GM12878 (cell line): ENCODE measurements at regions not wholly inside any gene's neighbourhood (a gene's known extent, or its start where the extent isn't known, plus 50 kb on each side); places are given as distances from the start of the nearest gene placed in this dataset.

Experiments
- ATAC-seq: fragments of 200-7000 bp; cut with Tn5 transposase; 3 replicates; pipeline ENCODE4 v1.9.1; 2020; ENCODE audit warnings: mild to moderate bottlenecking, moderate library complexity
- BruUV-seq: library from RNA; stranded (reverse); fragments of 400-500 nt; replicated peaks from 2 replicates; lab custom pipeline; 2021; lab: Mats Ljungman, UMichigan
- CTCF ChIA-PET: fragments of 300-600 bp; sonication (Branson Sonifier 250); formaldehyde crosslinking; extraction: SDS; loops from one replicate; lab custom pipeline; 2021; ENCODE audit warnings: inconsistent platforms; lab: Yijun Ruan, JAX
- POLR2A ChIA-PET: fragments of 350-600 bp; formaldehyde crosslinking; extraction: SDS; loops from one replicate; lab custom pipeline; 2021; ENCODE audit warnings: inconsistent platforms; lab: Charles Lee
- RAD21 ChIA-PET: fragments of 300-600 bp; sonication (Branson Sonifier 250); formaldehyde crosslinking; loops from one replicate; lab custom pipeline; 2023; ENCODE audit warnings: antibody characterized with exemption; ENCODE audit not compliant: unreplicated experiment; lab: Charles Lee
- SMC1A ChIA-PET: fragments of 300-600 bp; sonication (Branson Sonifier 250); formaldehyde crosslinking; loops from one replicate; lab custom pipeline; 2023; ENCODE audit not compliant: unreplicated experiment, uncharacterized antibody; lab: Charles Lee
- DNase-seq: peaks from one replicate; pipeline ENCODE4 v3.0.0-alpha.2; 2011; ENCODE audit warnings: low read depth, low spot score
- FAIRE-seq: peaks from 3 replicates; lab custom pipeline; 2011; peaks lifted over from hg19 to GRCh38; lab: Jason Lieb, UNC
- H2AFZ ChIP-seq: 2 replicates; pipeline ENCODE4 v1.6.0; 2011; ENCODE audit warnings: low read depth, low read length, control low read depth; ENCODE audit not compliant: control insufficient read depth
- H3K27ac ChIP-seq: 2 replicates; pipeline ENCODE4 v1.5.1; 2011; ENCODE audit warnings: control low read depth; ENCODE audit not compliant: control insufficient read depth, insufficient read depth
- H3K27me3 ChIP-seq, 2 experiments: replicated peaks in 1 of 2; 2 replicates each; pipeline versions ENCODE4 v1.6.0 to v1.6.1; 2011; ENCODE audit warnings: low read length in 1 of 2; ENCODE audit not compliant: control insufficient read depth in 2 of 2, insufficient read depth in 2 of 2
- H3K36me3 ChIP-seq, 2 experiments: 2 replicates each; pipeline ENCODE4 v1.5.1; 2011; ENCODE audit warnings: low read length in 1 of 2; ENCODE audit not compliant: control insufficient read depth in 2 of 2, insufficient read depth in 2 of 2
- H3K4me1 ChIP-seq: 2 replicates; pipeline ENCODE4 v1.6.1; 2011; ENCODE audit warnings: mild to moderate bottlenecking, low read length, moderate library complexity, mixed read lengths; ENCODE audit not compliant: control insufficient read depth, insufficient read depth
- H3K4me2 ChIP-seq: 2 replicates; pipeline ENCODE4 v1.6.0; 2011; ENCODE audit warnings: control low read depth; ENCODE audit not compliant: control insufficient read depth, insufficient read depth
- H3K4me3 ChIP-seq: fragments of 200-600 bp; sonication (generic); 2 replicates; pipeline ENCODE4 v1.5.1; 2016
- H3K79me2 ChIP-seq: 2 replicates; pipeline ENCODE4 v1.6.0; 2011; ENCODE audit warnings: low read length; ENCODE audit not compliant: control insufficient read depth, insufficient read depth
- H3K9ac ChIP-seq: 2 replicates; pipeline ENCODE4 v1.8.0; 2011; ENCODE audit warnings: low read length, control low read depth, mixed read lengths; ENCODE audit not compliant: control insufficient read depth, insufficient read depth
- H3K9me3 ChIP-seq: replicated peaks from 3 replicates; pipeline ENCODE4 v1.5.1; 2011; ENCODE audit warnings: mild to moderate bottlenecking, low read length; ENCODE audit not compliant: control insufficient read depth, insufficient read depth
- H4K20me1 ChIP-seq: 2 replicates; pipeline ENCODE4 v1.6.0; 2011; ENCODE audit not compliant: control insufficient read depth, insufficient read depth
- JUNB ChIP-seq: IDR thresholded peaks from 2 replicates; pipeline ENCODE4 v1.6.1; 2016; ENCODE audit warnings: antibody characterized with exemption, mild to moderate bottlenecking
- MEF2B ChIP-seq: fragments of 450-650 bp; IDR thresholded peaks from 2 replicates; pipeline ENCODE4 v1.6.1; 2018; ENCODE audit warnings: mild to moderate bottlenecking, moderate library complexity; ENCODE audit not compliant: partially characterized antibody, poor library complexity, severe bottlenecking
- NFIC ChIP-seq: IDR thresholded peaks from 2 replicates; pipeline ENCODE4 v1.6.1; 2012; ENCODE audit warnings: low read depth, mild to moderate bottlenecking, inconsistent platforms, low read length, moderate library complexity
- SPI1 ChIP-seq: IDR thresholded peaks from 2 replicates; pipeline ENCODE4 v1.6.1; 2011; ENCODE audit warnings: low read depth, mild to moderate bottlenecking, low read length, moderate library complexity, borderline replicate concordance; ENCODE audit not compliant: insufficient read depth
- TAF1 ChIP-seq: IDR thresholded peaks from 2 replicates; pipeline ENCODE4 v1.6.1; 2011; ENCODE audit warnings: mild to moderate bottlenecking, low read depth, low read length, borderline replicate concordance
- USF2 ChIP-seq: IDR thresholded peaks from 2 replicates; pipeline ENCODE4 v1.6.1; 2011; ENCODE audit warnings: low read depth, low read length, improper control_type of control experiment, borderline replicate concordance
- ZNF207 ChIP-seq: fragments of 450-650 bp; IDR thresholded peaks from 2 replicates; pipeline ENCODE4 v1.6.1; 2014; ENCODE audit warnings: antibody characterized with exemption, mild to moderate bottlenecking, borderline replicate concordance
- WGBS: methylation state at CpG from one replicate; pipeline ENCODE4 v1.1.6; 2016; ENCODE audit warnings: low lambda C conversion rate; ENCODE audit not compliant: insufficient replicate concordance, insufficient coverage; ENCODE audit errors: missing lambda C conversion rate; 5-methylcytosine and 5-hydroxymethylcytosine counted together
- in situ Hi-C: fragments of 300-500 bp; cut with MboI; formaldehyde crosslinking; loops from 9 replicates; pipeline ENCODE4 v1.14.3; 2018; ENCODE audit warnings: mixed read lengths
- intact Hi-C: fragments of 100-400 bp; cut with micrococcal nuclease; formaldehyde crosslinking; loops from one replicate; pipeline ENCODE4 v1.14.2; 2022; ENCODE audit not compliant: unreplicated experiment

DNA sequence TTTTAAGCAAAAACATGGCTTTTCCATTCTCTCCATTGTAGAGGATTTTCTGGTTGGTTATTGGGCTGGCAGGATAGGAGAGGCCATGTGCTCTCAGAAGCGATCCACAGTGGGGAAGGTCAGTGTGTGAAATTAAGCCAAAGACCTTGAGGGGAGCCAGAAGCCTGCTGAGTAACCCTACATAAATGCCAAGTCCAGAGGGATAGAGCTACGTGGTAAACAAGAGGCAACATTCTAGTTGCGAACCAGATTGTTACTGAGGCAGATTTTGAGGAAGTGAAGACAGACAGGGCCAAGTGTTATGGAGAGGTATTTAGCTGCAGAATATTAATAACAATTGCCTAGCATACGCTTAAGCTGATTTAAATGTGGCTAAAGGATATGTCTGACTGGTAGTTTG lies 592.8 kb upstream of the GBE1 start:
- peak; percentile 83 for ATAC-seq
- BruUV-seq: no TSS peak
- H3K9ac ChIP-seq: no peak overlapping the region
- no peak overlapping the region for H2AFZ ChIP-seq
- no peak for DNase-seq
- no peaks in the 10 kb centered on the region for H4K20me1 ChIP-seq
- no peak overlapping the region for H3K4me2 ChIP-seq
- FAIRE-seq: no peak
- no peak overlapping the region for H3K4me3 ChIP-seq
- intact Hi-C loops: no loop called here
- H3K36me3 ChIP-seq: no peaks in the 10 kb centered on the region
- SMC1A ChIA-PET: interaction anchor here (1.2 to 1.7 kb wide), 2 partner anchors 9 to 13 kb away, joined by 3 to 4 read pairs; no protein-coding TSS in a partner anchor
- in situ Hi-C loops: no loop called here
- no peak overlapping the region for H3K27ac ChIP-seq
- H3K9me3 ChIP-seq: no peaks in the 10 kb centered on the region
- POLR2A ChIA-PET: no interaction called here
- no peaks in the 10 kb centered on the region for H3K27me3 ChIP-seq
- TF ChIP-seq MEF2B (no peak), USF2 (no peak), TAF1 (no peak), SPI1 (peak; percentile 72), JUNB (no peak), ZNF207 (no peak), NFIC (no peak)
- H3K79me2 ChIP-seq: no peaks in the 10 kb centered on the region
- H3K4me1 ChIP-seq: no peaks in the 10 kb centered on the region
- CTCF ChIA-PET: no interaction called here
- 20% methylated on average over 4 of the region's 4 CpGs for WGBS
- RAD21 ChIA-PET: no interaction called here
